DND-41 (cell line): ENCODE measurements at regions not wholly inside any gene's neighbourhood (a gene's known extent, or its start where the extent isn't known, plus 50 kb on each side); places are given as distances from the start of the nearest gene placed in this dataset.
A peak's percentile ranks its signal among the peaks of the same experiment; 100 is the strongest.

Source experiments
- ATAC-seq: fragments of 200-7000 bp; cut with Tn5 transposase; 3 replicates; pipeline ENCODE4 v1.9.1; 2021; ENCODE audit warnings: low read depth; ENCODE audit not compliant: insufficient read depth
- DNase-seq: peaks from one replicate; pipeline ENCODE4 v3.0.0-alpha.2; 2020
- H2AFZ ChIP-seq: 2 replicates; pipeline ENCODE4 v1.6.0; 2012; ENCODE audit warnings: low read depth, low read length
- H3K27ac ChIP-seq: 2 replicates; pipeline ENCODE4 v1.5.1; 2012; ENCODE audit warnings: low read length, inconsistent platforms
- H3K27me3 ChIP-seq: fragments of 200-600 bp; sonication (generic); 2 replicates; pipeline ENCODE4 v1.6.0; 2012; ENCODE audit warnings: low read length, mild to moderate bottlenecking, inconsistent platforms; ENCODE audit not compliant: insufficient read depth, poor library complexity
- H3K36me3 ChIP-seq: 2 replicates; pipeline ENCODE4 v1.5.1; 2012; ENCODE audit warnings: low read length, inconsistent platforms; ENCODE audit not compliant: insufficient read depth
- H3K4me1 ChIP-seq: 2 replicates; pipeline ENCODE4 v1.5.1; 2012; ENCODE audit warnings: mild to moderate bottlenecking, low read length; ENCODE audit not compliant: insufficient read depth
- H3K4me2 ChIP-seq: 2 replicates; pipeline ENCODE4 v1.6.0; 2012; ENCODE audit warnings: mild to moderate bottlenecking, moderate library complexity, low read length, inconsistent platforms; ENCODE audit not compliant: insufficient read depth
- H3K4me3 ChIP-seq, 2 experiments: fragments of 200-600 bp in 1 of 2; shearing (Covaris generic) in 1 of 2; 2 replicates each; pipeline ENCODE4 v1.5.1; 2012 to 2016; ENCODE audit warnings: inconsistent platforms in 2 of 2, low read length in 2 of 2, mild to moderate bottlenecking in 2 of 2, low read depth in 1 of 2, moderate library complexity in 1 of 2
- H3K79me2 ChIP-seq: 2 replicates; pipeline ENCODE4 v1.6.0; 2012; ENCODE audit warnings: low read length, inconsistent platforms; ENCODE audit not compliant: insufficient read depth
- H3K9ac ChIP-seq: 2 replicates; pipeline ENCODE4 v1.6.0; 2012; ENCODE audit warnings: low read depth, mild to moderate bottlenecking, inconsistent platforms, low read length, moderate library complexity
- H3K9me3 ChIP-seq: 2 replicates; pipeline ENCODE4 v1.5.1; 2012; ENCODE audit warnings: low read length, moderate library complexity, mild to moderate bottlenecking, inconsistent platforms; ENCODE audit not compliant: insufficient read depth, severe bottlenecking
- H4K20me1 ChIP-seq: 2 replicates; pipeline ENCODE4 v1.6.0; 2012; ENCODE audit warnings: low read length; ENCODE audit not compliant: insufficient read depth
- EZH2 ChIP-seq: IDR thresholded peaks from 3 replicates; pipeline ENCODE4 v1.6.1; 2012; ENCODE audit warnings: borderline replicate concordance, low read depth, mild to moderate bottlenecking, moderate library complexity, low read length, inconsistent platforms; ENCODE audit not compliant: severe bottlenecking
- TF ChIP-seq, protein P1 (sequence below): IDR thresholded peaks from 2 replicates; pipeline ENCODE4 v1.5.1; 2012; ENCODE audit warnings: borderline replicate concordance, low read length, moderate library complexity, mild to moderate bottlenecking; ENCODE audit not compliant: poor library complexity, severe bottlenecking; ENCODE audit errors: extremely low read depth

GRCh38 chr5:125698420-125698819 lies 724.8 kb upstream of the GRAMD2B start:
- Histone ChIP-seq H3K27me3 (no peaks in the 10 kb centered on the region), H2AFZ (no peak overlapping the region), H3K27ac (no peak overlapping the region), H3K9me3 (peaks cover under 1% of the 10 kb centered on the region), H4K20me1 (no peaks in the 10 kb centered on the region), H3K4me1 (no peaks in the 10 kb centered on the region), H3K4me3 (no peak overlapping the region), H3K4me2 (no peak overlapping the region), H3K79me2 (no peaks in the 10 kb centered on the region), H3K36me3 (no peaks in the 10 kb centered on the region), H3K9ac (no peak overlapping the region)
- no peak for ATAC-seq
- no peak for DNase-seq
- TF ChIP-seq, protein P1, sequence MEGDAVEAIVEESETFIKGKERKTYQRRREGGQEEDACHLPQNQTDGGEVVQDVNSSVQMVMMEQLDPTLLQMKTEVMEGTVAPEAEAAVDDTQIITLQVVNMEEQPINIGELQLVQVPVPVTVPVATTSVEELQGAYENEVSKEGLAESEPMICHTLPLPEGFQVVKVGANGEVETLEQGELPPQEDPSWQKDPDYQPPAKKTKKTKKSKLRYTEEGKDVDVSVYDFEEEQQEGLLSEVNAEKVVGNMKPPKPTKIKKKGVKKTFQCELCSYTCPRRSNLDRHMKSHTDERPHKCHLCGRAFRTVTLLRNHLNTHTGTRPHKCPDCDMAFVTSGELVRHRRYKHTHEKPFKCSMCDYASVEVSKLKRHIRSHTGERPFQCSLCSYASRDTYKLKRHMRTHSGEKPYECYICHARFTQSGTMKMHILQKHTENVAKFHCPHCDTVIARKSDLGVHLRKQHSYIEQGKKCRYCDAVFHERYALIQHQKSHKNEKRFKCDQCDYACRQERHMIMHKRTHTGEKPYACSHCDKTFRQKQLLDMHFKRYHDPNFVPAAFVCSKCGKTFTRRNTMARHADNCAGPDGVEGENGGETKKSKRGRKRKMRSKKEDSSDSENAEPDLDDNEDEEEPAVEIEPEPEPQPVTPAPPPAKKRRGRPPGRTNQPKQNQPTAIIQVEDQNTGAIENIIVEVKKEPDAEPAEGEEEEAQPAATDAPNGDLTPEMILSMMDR = no peak
- TF ChIP-seq EZH2 = no peak

- no peaks in the 10 kb centered on the region for H3K27me3 ChIP-seq
- no peak overlapping the region for H3K4me2 ChIP-seq
- no peaks in the 10 kb centered on the region for H3K79me2 ChIP-seq
- no peaks in the 10 kb centered on the region for H4K20me1 ChIP-seq
- no peaks in the 10 kb centered on the region for H3K4me1 ChIP-seq
- no peaks in the 10 kb centered on the region for H3K36me3 ChIP-seq
- DNase-seq (no peak), ATAC-seq (no peak)
- no peak overlapping the region for H3K9ac ChIP-seq
- no peak overlapping the region for H3K4me3 ChIP-seq
- TF ChIP-seq, protein P1 = no peak
- TF ChIP-seq EZH2 = no peak
- no peak overlapping the region for H2AFZ ChIP-seq
- H3K27ac ChIP-seq = no peak overlapping the region
- H3K9me3 ChIP-seq = peaks cover 14% of the 10 kb centered on the region
These were observed 723.3 kb upstream of the GRAMD2B start for GRCh38 chr5:125699860-125700259.

- Histone ChIP-seq H3K4me1 (no peaks in the 10 kb centered on the region), H3K27ac (no peak overlapping the region), H3K9me3 (peaks cover 17% of the 10 kb centered on the region), H3K4me2 (no peak overlapping the region), H4K20me1 (no peaks in the 10 kb centered on the region), H2AFZ (no peak overlapping the region), H3K4me3 (no peak overlapping the region), H3K36me3 (no peaks in the 10 kb centered on the region), H3K9ac (no peak overlapping the region), H3K79me2 (no peaks in the 10 kb centered on the region), H3K27me3 (no peaks in the 10 kb centered on the region)
- DNase-seq (no peak), ATAC-seq (no peak)
- TF ChIP-seq EZH2 = no peak
- TF ChIP-seq, protein P1 = no peak
These were observed 722.8 kb upstream of the GRAMD2B start for GRCh38 chr5:125700380-125700861.

DNA sequence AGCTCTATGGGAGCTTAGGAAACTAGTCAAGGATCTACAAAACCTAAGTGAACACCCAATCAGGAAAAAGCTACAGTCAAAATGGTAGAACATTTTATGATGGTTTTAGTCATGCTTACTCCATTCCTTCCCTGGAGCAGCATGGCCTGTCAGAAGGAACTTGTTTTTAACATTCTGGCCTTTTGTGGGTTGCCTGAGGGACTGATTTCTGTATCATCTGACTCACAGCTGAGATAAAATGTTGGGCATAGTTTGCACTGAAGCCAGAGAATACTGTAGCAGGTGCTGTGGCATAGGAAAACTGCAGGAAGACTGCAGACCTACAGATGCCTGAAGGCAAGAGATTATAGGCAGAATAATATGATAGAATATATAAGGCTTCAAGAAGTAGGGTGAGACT lies 719.6 kb upstream of the GRAMD2B start:
- Histone ChIP-seq H3K4me2 (no peak overlapping the region), H2AFZ (0 out of 2 replicates have a peak overlapping the region, but pooled peaks have one; percentile 5), H4K20me1 (no peaks in the 10 kb centered on the region), H3K9me3 (peaks cover 17% of the 10 kb centered on the region), H3K36me3 (no peaks in the 10 kb centered on the region), H3K27ac (no peak overlapping the region), H3K27me3 (no peaks in the 10 kb centered on the region), H3K9ac (no peak overlapping the region), H3K79me2 (no peaks in the 10 kb centered on the region), H3K4me3 (no peak overlapping the region), H3K4me1 (no peaks in the 10 kb centered on the region)
- no peak for DNase-seq
- no peak for TF ChIP-seq EZH2
- TF ChIP-seq, protein P1 = no peak
- ATAC-seq = no peak
